ENCODE measurements at regions not wholly inside any gene's neighbourhood (a gene's known extent, or its start where the extent isn't known, plus 50 kb on each side); places are given as distances from the start of the nearest gene placed in this dataset.

DNA sequence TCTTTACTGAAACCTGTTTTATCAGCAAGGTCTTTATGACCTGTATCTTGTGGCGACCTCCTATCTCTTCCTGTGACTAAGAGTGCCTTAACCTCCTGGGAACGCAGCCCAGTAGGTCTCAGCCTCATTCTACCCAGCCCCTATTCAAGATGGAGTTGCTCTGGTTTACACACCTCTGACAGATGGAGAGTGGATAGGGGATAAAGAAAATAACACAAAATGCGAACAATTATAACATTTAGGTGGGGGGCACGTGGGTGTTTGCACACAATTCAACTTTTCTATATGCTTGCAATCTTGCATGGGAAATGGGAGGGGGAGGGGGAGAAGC lies 83.3 kb downstream of the RMI2 start:
- Histone ChIP-seq H2AFZ (ENCODE audit: low read length) (no peak overlapping the region), H3K4me2 (ENCODE audit: insufficient read depth, low read length) (no peak overlapping the region), H3K79me2 (ENCODE audit: insufficient read depth, low read length) (no peaks in the 10 kb centered on the region), H3K9me3 (ENCODE audit: low read depth, low read length) (no peaks in the 10 kb centered on the region), H4K20me1 (ENCODE audit: insufficient read depth, low read length) (no peaks in the 10 kb centered on the region), H3K27ac (ENCODE audit: low read depth, low read length) (no peak overlapping the region), H3K27me3 (ENCODE audit: insufficient read depth, low read length) (no peaks in the 10 kb centered on the region), H3K4me1 (ENCODE audit: insufficient read depth, low read length) (no peaks in the 10 kb centered on the region), H3K36me3 (ENCODE audit: insufficient read depth, low read length) (no peaks in the 10 kb centered on the region), H3K4me3 (ENCODE audit: insufficient read depth, low read length) (no peak overlapping the region)
- TF ChIP-seq, protein P1, sequence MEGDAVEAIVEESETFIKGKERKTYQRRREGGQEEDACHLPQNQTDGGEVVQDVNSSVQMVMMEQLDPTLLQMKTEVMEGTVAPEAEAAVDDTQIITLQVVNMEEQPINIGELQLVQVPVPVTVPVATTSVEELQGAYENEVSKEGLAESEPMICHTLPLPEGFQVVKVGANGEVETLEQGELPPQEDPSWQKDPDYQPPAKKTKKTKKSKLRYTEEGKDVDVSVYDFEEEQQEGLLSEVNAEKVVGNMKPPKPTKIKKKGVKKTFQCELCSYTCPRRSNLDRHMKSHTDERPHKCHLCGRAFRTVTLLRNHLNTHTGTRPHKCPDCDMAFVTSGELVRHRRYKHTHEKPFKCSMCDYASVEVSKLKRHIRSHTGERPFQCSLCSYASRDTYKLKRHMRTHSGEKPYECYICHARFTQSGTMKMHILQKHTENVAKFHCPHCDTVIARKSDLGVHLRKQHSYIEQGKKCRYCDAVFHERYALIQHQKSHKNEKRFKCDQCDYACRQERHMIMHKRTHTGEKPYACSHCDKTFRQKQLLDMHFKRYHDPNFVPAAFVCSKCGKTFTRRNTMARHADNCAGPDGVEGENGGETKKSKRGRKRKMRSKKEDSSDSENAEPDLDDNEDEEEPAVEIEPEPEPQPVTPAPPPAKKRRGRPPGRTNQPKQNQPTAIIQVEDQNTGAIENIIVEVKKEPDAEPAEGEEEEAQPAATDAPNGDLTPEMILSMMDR (IDR thresholded peaks at IDR 0.05; ENCODE audit: extremely low read depth, low read depth, low read length): no peak
- DNase-seq (ENCODE audit: insufficient read length, low spot score, missing footprints): no peak

DNA sequence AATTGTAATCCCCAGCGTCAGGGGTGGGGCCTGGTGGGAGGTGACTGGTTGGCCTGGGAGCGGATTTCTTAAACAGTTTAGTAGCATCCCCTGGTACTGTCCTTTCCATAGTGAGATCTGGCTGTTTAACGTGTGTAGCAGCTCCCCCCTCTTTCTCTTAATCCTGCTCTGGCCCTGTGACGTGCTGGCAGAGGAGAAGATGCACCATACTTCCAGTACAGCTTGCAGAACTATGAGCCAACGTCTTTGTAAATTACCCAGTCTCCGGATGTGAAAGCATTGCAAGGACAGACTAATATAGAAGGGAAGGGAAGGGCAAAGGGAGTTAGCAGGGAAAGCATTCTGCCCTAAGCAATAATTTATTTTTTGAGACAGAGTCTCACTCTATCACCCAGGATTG lies 83.9 kb downstream of the RMI2 start:
- Histone ChIP-seq H3K36me3 (ENCODE audit: insufficient read depth, low read length) (no peaks in the 10 kb centered on the region), H4K20me1 (ENCODE audit: insufficient read depth, low read length) (no peaks in the 10 kb centered on the region), H3K27ac (ENCODE audit: low read depth, low read length) (no peak overlapping the region), H3K79me2 (ENCODE audit: insufficient read depth, low read length) (no peaks in the 10 kb centered on the region), H3K4me3 (ENCODE audit: insufficient read depth, low read length) (no peak overlapping the region), H3K4me1 (ENCODE audit: insufficient read depth, low read length) (no peaks in the 10 kb centered on the region), H3K27me3 (ENCODE audit: insufficient read depth, low read length) (peaks cover 4% of the 10 kb centered on the region), H3K9me3 (ENCODE audit: low read depth, low read length) (no peaks in the 10 kb centered on the region), H3K4me2 (ENCODE audit: insufficient read depth, low read length) (no peak overlapping the region), H2AFZ (ENCODE audit: low read length) (no peak overlapping the region)
- DNase-seq (ENCODE audit: insufficient read length, low spot score, missing footprints): no peak
- TF ChIP-seq, protein P1 (IDR thresholded peaks at IDR 0.05; ENCODE audit: extremely low read depth, low read depth, low read length): no peak

DNA sequence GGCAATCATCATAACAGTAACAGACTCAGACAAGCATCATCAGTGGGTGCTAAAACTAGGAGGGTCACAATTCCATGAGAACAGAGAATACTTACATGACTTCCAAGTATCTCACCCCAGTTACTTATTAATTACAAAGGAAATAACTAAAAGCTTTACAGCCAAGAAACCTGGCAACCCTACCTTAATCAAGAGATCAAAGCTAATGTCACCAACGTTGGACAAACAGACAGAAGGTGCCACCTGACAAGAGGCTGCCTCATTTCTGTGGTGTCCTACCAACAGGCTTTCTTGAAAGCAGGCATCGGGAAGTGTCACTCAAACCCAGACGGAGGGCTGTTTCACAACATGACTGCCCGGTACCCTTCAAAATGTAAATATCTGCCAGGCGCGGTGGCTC lies 84.6 kb downstream of the RMI2 start:
- no peak for DNase-seq (ENCODE audit: insufficient read length, low spot score, missing footprints)
- Histone ChIP-seq H3K27ac (ENCODE audit: low read depth, low read length) (no peak overlapping the region), H3K79me2 (ENCODE audit: insufficient read depth, low read length) (no peaks in the 10 kb centered on the region), H3K9me3 (ENCODE audit: low read depth, low read length) (no peaks in the 10 kb centered on the region), H3K27me3 (ENCODE audit: insufficient read depth, low read length) (peaks cover 8% of the 10 kb centered on the region), H3K4me3 (ENCODE audit: insufficient read depth, low read length) (no peak overlapping the region), H4K20me1 (ENCODE audit: insufficient read depth, low read length) (no peaks in the 10 kb centered on the region), H3K4me2 (ENCODE audit: insufficient read depth, low read length) (no peak overlapping the region), H3K36me3 (ENCODE audit: insufficient read depth, low read length) (no peaks in the 10 kb centered on the region), H3K4me1 (ENCODE audit: insufficient read depth, low read length) (no peaks in the 10 kb centered on the region), H2AFZ (ENCODE audit: low read length) (no peak overlapping the region)
- TF ChIP-seq, protein P1 (IDR thresholded peaks at IDR 0.05; ENCODE audit: extremely low read depth, low read depth, low read length): no peak

DNA sequence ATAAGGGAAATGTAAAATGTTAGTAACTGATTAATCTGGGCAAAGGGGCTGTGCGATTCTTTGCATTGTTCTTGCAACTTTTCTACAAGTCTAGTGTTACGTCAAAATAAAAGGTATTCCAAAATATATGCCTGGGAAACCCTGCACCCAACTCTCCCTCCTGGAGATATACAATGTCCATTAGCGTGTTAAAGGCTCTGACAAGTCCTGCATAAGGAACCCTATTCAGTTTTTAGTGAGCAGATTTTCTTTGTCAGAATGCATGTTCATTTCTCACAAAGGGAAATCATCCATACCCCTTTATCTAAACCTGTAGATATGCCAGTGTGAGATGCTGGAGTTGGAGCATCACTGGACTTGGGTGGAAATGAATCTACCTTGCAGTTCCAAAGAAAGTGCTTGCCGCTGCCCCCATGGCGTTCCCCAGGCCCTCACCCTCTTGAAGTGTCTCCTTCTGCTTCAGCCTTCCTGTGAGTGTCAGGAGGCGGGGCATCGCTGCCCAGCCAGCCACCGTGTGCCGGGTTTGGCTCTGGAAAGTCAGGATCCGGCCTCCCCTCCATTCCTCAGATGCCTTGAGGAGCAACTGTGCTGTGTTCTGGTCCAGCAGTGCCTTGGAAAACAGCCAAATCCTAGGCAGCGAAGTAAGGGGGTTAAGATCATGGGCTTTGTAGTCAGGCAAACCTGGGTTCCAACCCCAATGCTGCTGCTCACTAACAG lies 85.5 kb downstream of the RMI2 start:
- H3K27ac ChIP-seq (ENCODE audit: low read depth, low read length): no peak overlapping the region

More for the DNA sequence above, 85.5 kb downstream of the RMI2 start:
- peaks cover 8% of the 10 kb centered on the region for H3K27me3 ChIP-seq (ENCODE audit: insufficient read depth, low read length)
- H3K4me3 ChIP-seq (ENCODE audit: insufficient read depth, low read length): no peak overlapping the region
- H2AFZ ChIP-seq (ENCODE audit: low read length): no peak overlapping the region
- H3K4me2 ChIP-seq (ENCODE audit: insufficient read depth, low read length): no peak overlapping the region
- no peaks in the 10 kb centered on the region for H3K9me3 ChIP-seq (ENCODE audit: low read depth, low read length)
- H3K36me3 ChIP-seq (ENCODE audit: insufficient read depth, low read length): no peaks in the 10 kb centered on the region
- no peak for DNase-seq (ENCODE audit: insufficient read length, low spot score, missing footprints)
- H4K20me1 ChIP-seq (ENCODE audit: insufficient read depth, low read length): no peaks in the 10 kb centered on the region
- no peaks in the 10 kb centered on the region for H3K79me2 ChIP-seq (ENCODE audit: insufficient read depth, low read length)
- no peaks in the 10 kb centered on the region for H3K4me1 ChIP-seq (ENCODE audit: insufficient read depth, low read length)
- TF ChIP-seq, protein P1 (IDR thresholded peaks at IDR 0.05; ENCODE audit: extremely low read depth, low read depth, low read length): no peak
